B cell (primary cell): ENCODE measurements at regions not wholly inside any gene's neighbourhood (a gene's known extent, or its start where the extent isn't known, plus 50 kb on each side); places are given as distances from the start of the nearest gene placed in this dataset.

ENCODE experiments used
- ATAC-seq: fragments of 200-7000 bp; cut with Tn5 transposase; one replicate; pipeline ENCODE4 v1.10.0; 2021; ENCODE audit warnings: low read depth, mild to moderate bottlenecking, moderate number of reproducible peaks, moderate library complexity
- CTCF ChIA-PET: fragments of 350-600 bp; sonication (Branson Sonifier 250); formaldehyde crosslinking; loops from one replicate; lab custom pipeline; 2021; ENCODE audit warnings: antibody characterized with exemption, inconsistent platforms; lab: Charles Lee
- POLR2A ChIA-PET: fragments of 350-600 bp; sonication (Branson Sonifier 250); formaldehyde crosslinking; loops from one replicate; lab custom pipeline; 2021; ENCODE audit warnings: antibody characterized with exemption; lab: Charles Lee
- DNase-seq: peaks from one replicate; pipeline ENCODE4 v3.0.0; 2013
- H2AFZ ChIP-seq: 2 replicates; pipeline ENCODE4 v1.6.1; 2012; ENCODE audit warnings: mild to moderate bottlenecking, low read depth, low read length; ENCODE audit not compliant: insufficient read depth, poor library complexity, severe bottlenecking
- H3K27ac ChIP-seq, 2 donors: 1 replicate in 1 of 2; 2 replicates in 1 of 2; pipeline ENCODE4 v1.5.1; 2012 to 2013; ENCODE audit warnings: low read length in 2 of 2, mild to moderate bottlenecking in 2 of 2, moderate library complexity in 1 of 2
- H3K27me3 ChIP-seq, 4 experiments: fragments of 200-600 bp in 1 of 4; sonication (generic) in 1 of 4; replicated peaks in 1 of 4; 1 replicate in 2 of 4; 2 replicates in 2 of 4; pipeline versions ENCODE4 v1.6.1 to v1.7.0; 2013 to 2016; ENCODE audit warnings: low read length in 3 of 4, mild to moderate bottlenecking in 2 of 4, mixed read lengths in 1 of 4, moderate library complexity in 1 of 4; ENCODE audit not compliant: insufficient read depth in 4 of 4, control insufficient read depth in 3 of 4; ENCODE audit errors: control extremely low read depth in 1 of 4
- H3K36me3 ChIP-seq, 2 experiments: replicated peaks in 1 of 2; 1 replicate in 1 of 2; 2 replicates in 1 of 2; pipeline versions ENCODE4 v1.6.1 to v1.7.1; 2013; ENCODE audit warnings: low read length in 1 of 2; ENCODE audit not compliant: insufficient read depth in 2 of 2, control insufficient read depth in 1 of 2; ENCODE audit errors: control extremely low read depth in 1 of 2, extremely low read depth in 1 of 2
- H3K4me1 ChIP-seq, 2 donors: fragments of 200-600 bp in 1 of 2; sonication (generic) in 1 of 2; 1 replicate in 1 of 2; 2 replicates in 1 of 2; pipeline versions ENCODE4 v1.5.1 to v1.6.1; 2013 to 2017; ENCODE audit warnings: low read length in 2 of 2; ENCODE audit not compliant: control insufficient read depth in 2 of 2, insufficient read depth in 2 of 2
- H3K4me2 ChIP-seq: replicated peaks from 2 replicates; pipeline ENCODE3; 2012; ENCODE audit warnings: mild to moderate bottlenecking, low read depth, low read length; ENCODE audit not compliant: poor library complexity, severe bottlenecking
- H3K4me3 ChIP-seq, 5 experiments: fragments of 200-600 bp in 1 of 5; sonication (generic) in 1 of 5; 1 replicate in 3 of 5; 2 replicates in 2 of 5; pipeline versions ENCODE4 v1.5.1 to v1.7.0; 2011 to 2016; ENCODE audit warnings: low read length in 4 of 5, mild to moderate bottlenecking in 4 of 5, low read depth in 2 of 5, control low read depth in 1 of 5, moderate library complexity in 1 of 5; ENCODE audit not compliant: insufficient read depth in 1 of 5; ENCODE audit errors: control extremely low read depth in 1 of 5, extremely low read depth in 1 of 5
- H3K79me2 ChIP-seq: fragments of 200-600 bp; sonication (generic); one replicate; pipeline ENCODE4 v1.6.0; 2016; ENCODE audit warnings: low read length; ENCODE audit not compliant: control insufficient read depth, insufficient read depth
- H3K9ac ChIP-seq: fragments of 200-600 bp; sonication (generic); 2 replicates; pipeline ENCODE4 v1.6.1; 2017; ENCODE audit warnings: mild to moderate bottlenecking, low read length, moderate library complexity
- H3K9me3 ChIP-seq, 3 donors: one replicate each; pipeline versions ENCODE4 v1.6.1 to v1.7.1; 2013; ENCODE audit warnings: low read length in 2 of 3; ENCODE audit not compliant: control insufficient read depth in 2 of 3, insufficient read depth in 1 of 3; ENCODE audit errors: control extremely low read depth in 1 of 3
- H4K20me1 ChIP-seq: 2 replicates; pipeline ENCODE4 v1.6.0; 2012; ENCODE audit warnings: mild to moderate bottlenecking, low read length; ENCODE audit not compliant: insufficient read depth, control insufficient read depth, poor library complexity, severe bottlenecking
- H3K27ac Mint-ChIP-seq: one replicate; pipeline ENCODE4 v1.8.0; 2021; ENCODE audit warnings: mixed read lengths
- H3K27me3 Mint-ChIP-seq: one replicate; pipeline ENCODE4 v1.8.0; 2021; ENCODE audit warnings: mixed read lengths
- H3K4me1 Mint-ChIP-seq: one replicate; pipeline ENCODE4 v1.8.0; 2021; ENCODE audit warnings: mixed read lengths
- H3K4me3 Mint-ChIP-seq: one replicate; pipeline ENCODE4 v1.8.0; 2021; ENCODE audit warnings: mixed read lengths
- H3K9me3 Mint-ChIP-seq: one replicate; pipeline ENCODE4 v1.8.0; 2022; ENCODE audit warnings: mixed read lengths; ENCODE audit not compliant: insufficient read depth
- EZH2 ChIP-seq: IDR thresholded peaks from 2 replicates; pipeline ENCODE4 v1.6.1; 2012; ENCODE audit warnings: borderline replicate concordance, low read depth, mild to moderate bottlenecking, moderate library complexity, low read length; ENCODE audit not compliant: insufficient read depth, poor library complexity, severe bottlenecking
- WGBS: methylation state at CpG from one replicate; pipeline ENCODE4 v1.1.5; 2013; ENCODE audit warnings: missing lambda C conversion rate; ENCODE audit not compliant: insufficient coverage; 5-methylcytosine and 5-hydroxymethylcytosine counted together
- intact Hi-C: fragments of 100-400 bp; cut with micrococcal nuclease; formaldehyde crosslinking; loops from one replicate; pipeline ENCODE4 v1.10.0; 2022
- TF ChIP-seq, protein P1 (sequence below): fragments of 200-600 bp; IDR thresholded peaks from one replicate; pipeline ENCODE4 v1.8.0; 2022; ENCODE audit warnings: antibody characterized with exemption, mild to moderate bottlenecking

DNA sequence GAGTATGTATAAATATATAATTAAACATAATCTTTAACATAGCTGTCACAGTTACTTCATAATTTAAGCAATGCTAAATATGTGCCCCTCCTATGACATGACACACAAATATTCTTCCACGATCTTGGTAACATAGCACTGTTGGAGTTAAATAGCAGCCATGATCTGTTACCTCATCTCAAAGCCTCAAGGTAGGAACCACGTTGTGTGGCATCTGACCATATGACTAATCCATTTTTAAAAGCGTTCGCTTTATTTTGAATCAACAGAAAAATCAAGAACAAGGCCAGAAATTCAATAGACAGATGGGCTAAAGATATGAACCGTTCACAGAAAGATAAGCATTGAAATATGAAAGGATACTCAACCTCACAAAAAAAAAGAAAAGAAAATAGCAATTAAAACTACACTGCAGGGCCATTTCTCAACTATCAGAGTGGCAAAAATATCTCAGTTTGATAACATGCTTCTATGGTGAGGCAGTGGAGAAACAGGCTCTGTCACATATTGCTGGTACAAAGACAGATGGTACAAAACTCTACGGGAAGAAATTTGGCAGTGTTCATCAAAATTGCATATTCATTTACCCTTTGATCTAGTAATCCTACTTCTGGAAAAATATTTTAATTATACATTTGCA is 105.9 kb downstream of the TMX3 start:
- 100% methylated on average over 1 of the region's 6 CpGs for WGBS
- Histone ChIP-seq H2AFZ (no peak overlapping the region), H3K9me3 (no peaks in the 10 kb centered on the region), H3K79me2 (no peaks in the 10 kb centered on the region), H3K27me3 (no peaks in the 10 kb centered on the region), H4K20me1 (no peaks in the 10 kb centered on the region), H3K4me2 (no peak overlapping the region), H3K4me3 (no peak overlapping the region), H3K36me3 (no peaks in the 10 kb centered on the region), H3K9ac (no peak overlapping the region), H3K4me1 (no peaks in the 10 kb centered on the region), H3K27ac (no peak overlapping the region)
- no peak overlapping the region for H3K27ac Mint-ChIP-seq
- H3K4me1 Mint-ChIP-seq = no peaks in the 10 kb centered on the region
- DNase-seq (no peak), ATAC-seq (no peak)
- no peaks in the 10 kb centered on the region for H3K27me3 Mint-ChIP-seq
- TF ChIP-seq, protein P1, sequence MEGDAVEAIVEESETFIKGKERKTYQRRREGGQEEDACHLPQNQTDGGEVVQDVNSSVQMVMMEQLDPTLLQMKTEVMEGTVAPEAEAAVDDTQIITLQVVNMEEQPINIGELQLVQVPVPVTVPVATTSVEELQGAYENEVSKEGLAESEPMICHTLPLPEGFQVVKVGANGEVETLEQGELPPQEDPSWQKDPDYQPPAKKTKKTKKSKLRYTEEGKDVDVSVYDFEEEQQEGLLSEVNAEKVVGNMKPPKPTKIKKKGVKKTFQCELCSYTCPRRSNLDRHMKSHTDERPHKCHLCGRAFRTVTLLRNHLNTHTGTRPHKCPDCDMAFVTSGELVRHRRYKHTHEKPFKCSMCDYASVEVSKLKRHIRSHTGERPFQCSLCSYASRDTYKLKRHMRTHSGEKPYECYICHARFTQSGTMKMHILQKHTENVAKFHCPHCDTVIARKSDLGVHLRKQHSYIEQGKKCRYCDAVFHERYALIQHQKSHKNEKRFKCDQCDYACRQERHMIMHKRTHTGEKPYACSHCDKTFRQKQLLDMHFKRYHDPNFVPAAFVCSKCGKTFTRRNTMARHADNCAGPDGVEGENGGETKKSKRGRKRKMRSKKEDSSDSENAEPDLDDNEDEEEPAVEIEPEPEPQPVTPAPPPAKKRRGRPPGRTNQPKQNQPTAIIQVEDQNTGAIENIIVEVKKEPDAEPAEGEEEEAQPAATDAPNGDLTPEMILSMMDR = no peak
- TF ChIP-seq EZH2 = no peak
- no peak overlapping the region for H3K4me3 Mint-ChIP-seq
- CTCF ChIA-PET = no interaction called here
- POLR2A ChIA-PET = no interaction called here
- intact Hi-C loops = no loop called here
- H3K9me3 Mint-ChIP-seq = no peaks in the 10 kb centered on the region

DNA sequence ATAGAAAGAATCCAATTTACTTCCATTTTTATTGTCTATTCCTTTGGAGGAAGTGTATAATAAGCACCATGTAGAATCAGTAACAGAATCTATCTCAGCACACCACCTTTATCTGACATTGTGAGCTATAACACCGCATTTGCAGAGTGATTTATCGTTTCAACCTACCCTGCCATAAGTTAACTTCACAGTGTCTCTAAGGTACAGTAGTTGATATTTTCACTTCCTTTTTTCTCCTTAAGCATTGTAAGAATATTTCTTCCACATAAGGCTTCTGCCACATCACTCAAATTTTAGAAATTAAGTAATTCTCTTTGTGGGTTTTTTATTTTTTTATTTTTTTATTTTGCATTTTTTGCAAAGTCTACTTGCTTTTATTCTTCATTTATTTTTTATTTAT is 107.1 kb downstream of the TMX3 start:
- no peak overlapping the region for H3K9ac ChIP-seq
- Mint-ChIP-seq H3K27ac (no peak overlapping the region), H3K27me3 (no peaks in the 10 kb centered on the region), H3K4me3 (no peak overlapping the region), H3K9me3 (no peaks in the 10 kb centered on the region), H3K4me1 (no peaks in the 10 kb centered on the region)
- DNase-seq = no peak
- H2AFZ ChIP-seq = no peak overlapping the region
- ChIA-PET POLR2A (no interaction called here), CTCF (no interaction called here)
- H3K4me1 ChIP-seq = no peaks in the 10 kb centered on the region
- no peak for ATAC-seq
- no peak overlapping the region for H3K4me2 ChIP-seq
- intact Hi-C loops = no loop called here
- no peaks in the 10 kb centered on the region for H3K79me2 ChIP-seq
- no peak overlapping the region for H3K27ac ChIP-seq
- no peaks in the 10 kb centered on the region for H3K9me3 ChIP-seq
- WGBS = no CpG with 5 or more reads among the region's 2 CpGs
- H3K36me3 ChIP-seq = no peaks in the 10 kb centered on the region
- H4K20me1 ChIP-seq = no peaks in the 10 kb centered on the region
- no peak for TF ChIP-seq EZH2
- TF ChIP-seq, protein P1 = no peak
- no peak overlapping the region for H3K4me3 ChIP-seq
- H3K27me3 ChIP-seq = no peaks in the 10 kb centered on the region
